RWPE1 (cell line): ENCODE measurements at regions not wholly inside any gene's neighbourhood (a gene's known extent, or its start where the extent isn't known, plus 50 kb on each side); places are given as distances from the start of the nearest gene placed in this dataset.

Experiments
- CTCF ChIA-PET: fragments of 350-600 bp; sonication (Branson Sonifier 250); formaldehyde crosslinking; extraction: SDS; loops from one replicate; lab custom pipeline; 2021; lab: Yijun Ruan, JAX
- POLR2A ChIA-PET: fragments of 400-600 bp; formaldehyde crosslinking; extraction: SDS; loops from one replicate; lab custom pipeline; 2020; ENCODE audit warnings: antibody characterized with exemption; ENCODE audit not compliant: low non-redundant PET; lab: Yijun Ruan, JAX
- DNase-seq: peaks from one replicate; pipeline ENCODE4 v3.0.0; 2012; ENCODE audit warnings: low spot score
- H3K27ac ChIP-seq: fragments of 450-650 bp; 2 replicates; pipeline ENCODE4 v1.5.1; 2017
- TF ChIP-seq, protein P1 (sequence below): fragments of 450-650 bp; conservative IDR thresholded peaks from 2 replicates; pipeline ENCODE4 v1.5.1; 2017; ENCODE audit warnings: low read depth, mild to moderate bottlenecking

DNA sequence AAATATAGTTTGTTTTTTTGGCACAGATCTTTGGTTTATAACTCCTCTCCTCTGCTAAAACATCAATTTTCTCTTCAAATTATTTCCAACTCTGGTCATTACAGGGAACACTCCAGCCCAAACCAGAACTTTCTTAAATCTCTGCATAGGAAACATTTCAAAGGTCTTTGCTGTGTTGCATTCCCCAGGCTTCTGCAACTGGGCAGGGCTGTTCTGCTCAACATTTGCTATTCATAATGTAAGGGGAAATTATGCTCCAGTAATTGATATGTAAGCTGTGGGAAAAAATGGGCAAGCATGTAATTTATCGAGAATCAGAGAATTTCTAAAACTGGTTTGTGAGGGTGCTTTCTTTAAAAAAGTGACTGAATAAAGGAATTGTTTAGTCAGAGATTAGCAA, 410.4 kb downstream of the TUSC7 start:
- ChIA-PET POLR2A (no interaction called here), CTCF (no interaction called here)
- TF ChIP-seq, protein P1, sequence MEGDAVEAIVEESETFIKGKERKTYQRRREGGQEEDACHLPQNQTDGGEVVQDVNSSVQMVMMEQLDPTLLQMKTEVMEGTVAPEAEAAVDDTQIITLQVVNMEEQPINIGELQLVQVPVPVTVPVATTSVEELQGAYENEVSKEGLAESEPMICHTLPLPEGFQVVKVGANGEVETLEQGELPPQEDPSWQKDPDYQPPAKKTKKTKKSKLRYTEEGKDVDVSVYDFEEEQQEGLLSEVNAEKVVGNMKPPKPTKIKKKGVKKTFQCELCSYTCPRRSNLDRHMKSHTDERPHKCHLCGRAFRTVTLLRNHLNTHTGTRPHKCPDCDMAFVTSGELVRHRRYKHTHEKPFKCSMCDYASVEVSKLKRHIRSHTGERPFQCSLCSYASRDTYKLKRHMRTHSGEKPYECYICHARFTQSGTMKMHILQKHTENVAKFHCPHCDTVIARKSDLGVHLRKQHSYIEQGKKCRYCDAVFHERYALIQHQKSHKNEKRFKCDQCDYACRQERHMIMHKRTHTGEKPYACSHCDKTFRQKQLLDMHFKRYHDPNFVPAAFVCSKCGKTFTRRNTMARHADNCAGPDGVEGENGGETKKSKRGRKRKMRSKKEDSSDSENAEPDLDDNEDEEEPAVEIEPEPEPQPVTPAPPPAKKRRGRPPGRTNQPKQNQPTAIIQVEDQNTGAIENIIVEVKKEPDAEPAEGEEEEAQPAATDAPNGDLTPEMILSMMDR = no peak
- H3K27ac ChIP-seq = no peak overlapping the region
- DNase-seq = no peak

DNA sequence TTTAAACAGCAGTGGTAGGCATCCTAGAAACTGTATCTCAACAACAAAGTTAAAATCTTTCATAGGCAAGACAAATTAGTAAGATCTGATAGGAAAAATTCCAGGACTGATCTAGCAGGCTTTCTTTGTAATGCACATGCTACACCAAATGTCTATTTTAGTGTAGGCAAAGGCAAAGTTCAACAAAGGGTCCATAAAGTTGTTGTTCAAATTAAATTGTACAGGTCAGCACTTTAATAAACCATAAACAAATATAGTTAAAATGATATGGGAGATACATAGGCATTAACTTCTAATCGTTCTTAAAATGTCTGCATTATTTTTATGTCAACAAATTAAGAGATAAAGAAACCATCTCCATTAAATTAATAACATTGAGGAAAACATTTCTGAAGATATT, 413.0 kb downstream of the TUSC7 start:
- TF ChIP-seq, protein P1 = no peak
- DNase-seq = no peak
- CTCF ChIA-PET = no interaction called here
- H3K27ac ChIP-seq = no peak overlapping the region
- POLR2A ChIA-PET = no interaction called here

DNA sequence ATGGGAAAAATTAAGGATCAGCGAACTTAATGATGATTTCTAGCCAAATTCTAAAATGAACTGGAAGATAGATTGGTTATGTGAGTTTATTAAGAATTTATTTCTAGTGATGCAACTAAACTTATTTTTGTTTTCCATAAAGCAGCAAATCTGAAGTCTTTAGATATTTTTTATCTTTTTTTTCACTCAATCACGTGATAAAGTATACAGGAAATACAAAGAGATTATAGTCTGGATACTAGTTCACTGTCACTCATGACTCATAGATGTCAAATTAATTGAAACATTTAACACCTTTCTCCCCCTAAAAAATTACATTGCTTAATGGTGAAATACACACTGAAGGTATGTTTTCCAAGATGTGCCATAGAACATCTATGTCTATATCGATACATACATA, 416.9 kb downstream of the TUSC7 start:
- H3K27ac ChIP-seq = no peak overlapping the region
- ChIA-PET CTCF (no interaction called here), POLR2A (no interaction called here)
- TF ChIP-seq, protein P1 = no peak
- DNase-seq = no peak

DNA sequence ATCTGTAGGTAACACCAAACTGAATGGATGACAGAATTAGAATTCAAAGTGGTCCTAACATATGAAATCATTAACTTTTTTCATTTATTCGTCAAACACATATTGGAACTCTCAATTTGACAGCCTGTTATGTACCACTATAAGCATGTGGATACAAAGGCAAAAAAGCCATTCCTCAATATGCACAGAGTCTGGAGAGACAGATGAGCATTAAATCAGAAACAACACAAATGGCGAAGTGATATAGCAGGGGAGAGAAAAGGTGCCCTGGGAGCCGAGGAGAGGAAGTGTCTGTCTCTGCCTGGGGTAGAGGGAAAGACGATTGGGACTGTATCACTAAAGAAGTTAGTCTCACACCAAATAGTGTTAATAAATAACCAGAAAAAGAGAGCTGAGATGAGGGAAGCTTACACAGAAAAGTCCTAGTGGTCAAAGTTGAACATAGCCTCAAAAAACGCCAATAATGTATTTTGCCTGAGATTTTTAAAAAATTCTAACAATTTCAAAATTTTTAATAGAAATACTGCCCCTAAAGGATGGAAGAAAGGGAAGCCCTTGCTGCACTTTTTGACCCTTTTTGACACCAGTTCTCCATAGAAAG, 417.5 kb downstream of the TUSC7 start:
- TF ChIP-seq, protein P1 = no peak
- CTCF ChIA-PET = interaction anchor here (0.6 kb wide), 1 partner anchor 357 kb away, joined by 3 read pairs; no protein-coding TSS in a partner anchor
- DNase-seq = no peak
- H3K27ac ChIP-seq = no peak overlapping the region
- POLR2A ChIA-PET = no interaction called here

DNA sequence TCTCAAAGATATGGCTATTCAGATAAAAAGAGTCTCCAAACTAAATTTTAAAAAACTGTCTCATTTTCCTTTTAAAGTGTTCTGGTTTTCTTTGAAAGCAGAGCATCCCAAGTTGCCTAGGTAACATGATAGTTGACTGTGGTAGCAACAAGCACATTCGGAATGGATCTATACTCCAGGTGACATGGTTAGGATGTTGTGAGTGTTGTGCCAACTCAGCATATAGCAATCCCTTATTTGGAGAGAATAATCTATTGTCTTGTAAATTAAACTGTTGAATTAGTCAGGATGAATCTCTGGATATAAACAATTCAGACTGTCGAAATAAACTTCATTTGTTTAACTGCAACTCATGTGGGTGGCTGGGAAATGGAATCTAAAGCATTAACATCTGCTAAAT, 418.6 kb downstream of the TUSC7 start:
- POLR2A ChIA-PET = no interaction called here
- no peak for DNase-seq
- CTCF ChIA-PET = no interaction called here
- TF ChIP-seq, protein P1 = no peak
- no peak overlapping the region for H3K27ac ChIP-seq

DNA sequence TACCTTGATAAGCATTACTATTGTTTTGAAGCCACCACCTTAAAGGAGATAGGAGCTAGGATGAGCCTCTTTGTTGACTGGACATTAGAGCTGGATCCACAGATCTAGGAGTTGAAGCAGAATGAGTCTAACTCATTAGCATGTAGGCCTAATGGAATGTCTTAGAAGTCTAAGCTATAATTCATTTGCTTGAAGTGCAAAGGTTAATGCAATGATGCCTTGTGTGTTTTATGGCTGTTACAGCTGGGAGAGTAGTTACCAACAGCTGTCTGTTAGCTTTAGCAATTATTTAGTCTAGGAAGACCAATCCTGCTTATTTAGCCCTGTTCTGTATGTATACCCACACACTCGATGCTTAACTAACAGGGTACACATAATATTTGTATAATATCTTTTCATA, 419.3 kb downstream of the TUSC7 start:
- ChIA-PET CTCF (interaction anchor here (0.6 kb wide), 1 partner anchor 39 kb away, joined by 3 read pairs; no protein-coding TSS in a partner anchor), POLR2A (no interaction called here)
- no peak overlapping the region for H3K27ac ChIP-seq
- no peak for DNase-seq
- TF ChIP-seq, protein P1 = no peak

DNA sequence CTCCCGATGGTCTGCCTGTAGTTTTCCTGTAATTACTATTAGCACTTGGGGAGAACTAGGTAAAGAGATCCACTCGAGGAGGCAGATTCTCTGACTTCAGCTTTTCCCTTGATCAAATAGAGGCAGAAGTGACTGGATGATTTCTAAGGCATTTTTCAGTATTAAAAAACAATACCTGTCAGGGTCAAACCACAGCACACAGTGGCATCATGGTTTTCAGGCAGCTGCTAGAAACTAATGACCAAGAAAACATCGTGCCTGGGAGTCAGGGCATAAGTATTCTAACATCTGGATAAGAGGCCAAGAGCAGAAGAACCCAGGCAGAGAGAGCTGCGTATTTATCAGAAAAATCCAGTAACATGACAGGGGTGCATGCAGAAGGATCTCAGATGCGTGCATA, 419.9 kb downstream of the TUSC7 start:
- DNase-seq = no peak
- TF ChIP-seq, protein P1 = no peak
- H3K27ac ChIP-seq = no peak overlapping the region
- POLR2A ChIA-PET = no interaction called here
- CTCF ChIA-PET = no interaction called here
